ACC112 (cell line): ENCODE measurements at regions not wholly inside any gene's neighbourhood (a gene's known extent, or its start where the extent isn't known, plus 50 kb on each side); places are given as distances from the start of the nearest gene placed in this dataset.

Source experiments
- H2AFZ ChIP-seq: fragments of 200-600 bp; sonication (generic); one replicate; pipeline ENCODE4 v1.6.0; 2017; ENCODE audit warnings: antibody characterized with exemption, low read length; ENCODE audit not compliant: unreplicated experiment
- H3K27ac ChIP-seq: fragments of 200-600 bp; sonication (generic); 2 replicates; pipeline ENCODE4 v1.5.1; 2014; ENCODE audit warnings: low read depth, mild to moderate bottlenecking, antibody characterized with exemption, low read length, moderate library complexity
- H3K27me3 ChIP-seq: fragments of 200-600 bp; sonication (generic); 2 replicates; pipeline ENCODE4 v1.6.1; 2014; ENCODE audit warnings: mild to moderate bottlenecking, antibody characterized with exemption, low read length, moderate library complexity, mixed read lengths; ENCODE audit not compliant: insufficient read depth
- H3K36me3 ChIP-seq: fragments of 200-600 bp; sonication (generic); 2 replicates; pipeline ENCODE4 v1.6.1; 2016; ENCODE audit warnings: mild to moderate bottlenecking, antibody characterized with exemption, low read length, moderate library complexity, mixed read lengths; ENCODE audit not compliant: insufficient read depth
- H3K4me1 ChIP-seq: fragments of 200-600 bp; sonication (generic); one replicate; pipeline ENCODE4 v1.6.1; 2016; ENCODE audit warnings: low read length, mixed read lengths; ENCODE audit not compliant: insufficient read depth, unreplicated experiment, control insufficient read depth
- H3K4me3 ChIP-seq: fragments of 200-600 bp; sonication (generic); 2 replicates; pipeline ENCODE4 v1.5.1; 2014; ENCODE audit warnings: mild to moderate bottlenecking, low read depth, low read length
- H3K79me2 ChIP-seq: fragments of 200-600 bp; sonication (generic); one replicate; pipeline ENCODE4 v1.6.0; 2016; ENCODE audit warnings: low read length; ENCODE audit not compliant: control insufficient read depth, unreplicated experiment, insufficient read depth

GRCh38 chr9:84146893-84147710 is 166.5 kb downstream of the RMI1 start:
- H3K27me3 ChIP-seq: peaks cover 10% of the 10 kb centered on the region
- no peaks in the 10 kb centered on the region for H3K79me2 ChIP-seq
- H3K36me3 ChIP-seq: no peaks in the 10 kb centered on the region
- no peak overlapping the region for H3K27ac ChIP-seq
- H3K4me3 ChIP-seq: no peak overlapping the region
- H3K4me1 ChIP-seq: peaks cover 2% of the 10 kb centered on the region
- no peak overlapping the region for H2AFZ ChIP-seq

DNA sequence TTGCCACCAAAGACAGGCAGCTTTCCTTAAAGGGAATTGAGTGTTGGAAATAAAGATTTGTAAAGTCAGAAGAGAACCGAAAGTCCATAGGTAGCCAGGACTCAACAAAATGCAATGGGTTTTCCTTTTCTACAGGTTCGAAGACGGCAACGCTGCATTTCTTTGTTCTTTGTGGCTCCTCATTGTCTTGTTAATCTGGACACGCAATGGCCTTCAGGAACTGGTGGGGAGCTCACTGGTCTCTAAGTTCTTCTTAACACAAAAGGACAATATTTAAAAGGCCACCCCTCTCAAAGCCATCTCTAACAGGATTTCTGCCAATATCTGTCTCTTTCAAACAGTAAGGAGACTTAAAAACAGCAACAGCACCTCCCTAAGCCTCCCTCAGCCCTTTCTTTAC is 170.6 kb downstream of the RMI1 start:
- Histone ChIP-seq H3K4me3 (no peak overlapping the region), H3K36me3 (no peaks in the 10 kb centered on the region), H3K27me3 (no peaks in the 10 kb centered on the region), H3K79me2 (no peaks in the 10 kb centered on the region), H3K27ac (no peak overlapping the region), H2AFZ (no peak overlapping the region), H3K4me1 (peaks cover 25% of the 10 kb centered on the region)

DNA sequence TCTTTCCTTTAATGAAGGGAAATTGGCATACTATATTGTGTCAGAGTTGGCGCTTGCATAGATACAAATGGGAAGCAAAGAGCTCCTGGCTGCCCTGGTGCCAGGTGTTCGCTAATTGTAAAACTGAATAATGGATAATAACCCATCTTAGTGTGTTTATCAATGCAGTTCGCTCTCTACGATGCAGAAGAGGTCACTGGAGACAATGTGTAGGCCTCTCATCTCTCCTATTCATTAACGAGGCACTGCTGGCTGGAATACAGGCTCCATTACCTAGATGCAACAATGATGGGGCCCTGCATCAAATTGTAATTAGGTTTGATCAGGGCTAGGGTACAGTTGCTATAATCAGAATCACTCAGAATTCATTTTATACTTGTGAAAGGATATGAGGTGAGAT is 171.0 kb downstream of the RMI1 start:
- Histone ChIP-seq H3K27me3 (no peaks in the 10 kb centered on the region), H2AFZ (no peak overlapping the region)

DNA sequence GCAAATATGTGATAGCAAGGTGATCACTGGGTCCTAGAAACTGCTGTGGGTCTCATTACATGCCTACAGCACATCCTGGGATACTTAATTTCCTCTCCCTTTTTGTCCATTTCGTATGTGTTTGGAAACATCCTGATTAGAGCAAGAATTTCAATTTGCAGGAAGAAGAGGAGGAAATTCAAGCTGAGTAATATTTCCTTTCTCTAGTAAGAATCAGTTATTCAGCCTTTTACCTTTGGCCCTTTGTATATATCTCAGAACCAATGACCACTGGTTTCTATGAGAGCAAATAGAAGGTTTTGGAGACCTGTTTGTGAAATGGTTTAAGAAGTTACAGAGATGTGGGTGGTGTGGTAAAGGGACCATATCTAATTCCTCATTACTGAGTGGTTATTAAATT is 171.6 kb downstream of the RMI1 start:
- Histone ChIP-seq H2AFZ (no peak overlapping the region), H3K27ac (no peak overlapping the region)

More for the DNA sequence above, 171.0 kb downstream of the RMI1 start:
- H3K4me3 ChIP-seq: no peak overlapping the region
- no peaks in the 10 kb centered on the region for H3K36me3 ChIP-seq
- no peaks in the 10 kb centered on the region for H3K79me2 ChIP-seq
- peaks cover 25% of the 10 kb centered on the region for H3K4me1 ChIP-seq
- H3K27ac ChIP-seq: no peak overlapping the region

DNA sequence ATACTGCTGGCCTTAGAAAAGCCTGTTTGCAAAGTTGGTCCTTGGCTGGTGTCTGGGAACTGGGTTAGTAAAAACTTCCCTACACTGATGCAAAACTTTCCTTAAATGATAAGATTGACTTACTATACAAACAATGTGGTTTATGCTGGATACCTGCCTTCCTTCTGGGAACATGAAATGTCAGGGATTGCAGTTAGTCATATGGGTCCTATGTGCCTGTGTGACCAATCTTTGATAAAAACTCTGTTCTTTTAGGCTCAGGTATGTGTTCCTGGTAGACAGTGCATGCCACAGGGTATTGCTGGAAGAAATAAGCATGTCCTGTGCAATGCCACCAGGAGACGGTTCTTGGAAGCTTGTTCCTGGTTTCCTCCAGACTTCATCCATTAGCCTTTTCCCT is 173.3 kb downstream of the RMI1 start:
- no peaks in the 10 kb centered on the region for H3K79me2 ChIP-seq
- peaks cover 25% of the 10 kb centered on the region for H3K4me1 ChIP-seq
- no peak overlapping the region for H3K4me3 ChIP-seq
- H3K36me3 ChIP-seq: no peaks in the 10 kb centered on the region
- peak overlapping the region; percentile 17 for H3K27ac ChIP-seq
- H3K27me3 ChIP-seq: no peaks in the 10 kb centered on the region
- H2AFZ ChIP-seq: no peak overlapping the region

More for the DNA sequence above, 171.6 kb downstream of the RMI1 start:
- no peaks in the 10 kb centered on the region for H3K36me3 ChIP-seq
- H3K79me2 ChIP-seq: no peaks in the 10 kb centered on the region
- no peaks in the 10 kb centered on the region for H3K27me3 ChIP-seq
- H3K4me3 ChIP-seq: no peak overlapping the region
- H3K4me1 ChIP-seq: peaks cover 25% of the 10 kb centered on the region

- Histone ChIP-seq H3K4me1 (peaks cover 25% of the 10 kb centered on the region), H3K36me3 (no peaks in the 10 kb centered on the region), H3K4me3 (no peak overlapping the region), H2AFZ (no peak overlapping the region), H3K27ac (peak overlapping the region; percentile 17), H3K79me2 (no peaks in the 10 kb centered on the region), H3K27me3 (no peaks in the 10 kb centered on the region)
These were observed 173.7 kb downstream of the RMI1 start for GRCh38 chr9:84154320-84154719.

DNA sequence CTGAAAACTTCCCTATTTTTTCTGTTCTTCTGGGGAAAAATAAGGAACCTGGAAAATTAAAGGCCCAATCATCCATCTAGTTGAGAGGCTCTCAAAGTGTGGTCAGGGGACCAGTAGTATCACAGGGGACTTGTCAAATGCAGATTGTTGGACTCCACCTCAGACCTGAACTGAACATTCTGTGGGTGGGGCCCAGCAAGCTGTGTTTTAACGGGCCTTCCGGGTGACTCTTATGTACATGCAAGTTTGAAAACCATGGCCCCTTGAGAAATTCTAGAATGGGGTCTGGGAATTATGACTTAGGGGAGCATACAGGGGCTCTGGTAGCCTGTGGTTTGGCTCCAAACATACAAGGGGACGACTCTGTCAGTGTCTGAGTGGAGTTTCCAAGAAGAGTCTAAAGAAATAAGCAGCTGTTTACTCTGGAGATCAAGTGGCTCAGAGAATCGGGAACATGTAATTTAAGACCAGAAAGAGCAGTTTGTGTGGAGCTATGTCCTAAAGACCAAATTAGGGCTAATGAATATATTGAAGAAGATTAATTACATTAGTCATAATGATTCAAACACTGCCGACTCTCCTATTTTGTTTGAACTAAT is 177.4 kb downstream of the SLC28A3 start:
- Histone ChIP-seq H3K79me2 (no peaks in the 10 kb centered on the region), H3K4me3 (no peak overlapping the region), H3K27ac (no peak overlapping the region), H3K27me3 (no peaks in the 10 kb centered on the region), H2AFZ (peak overlapping the region; percentile 65), H3K36me3 (no peaks in the 10 kb centered on the region), H3K4me1 (no peaks in the 10 kb centered on the region)

DNA sequence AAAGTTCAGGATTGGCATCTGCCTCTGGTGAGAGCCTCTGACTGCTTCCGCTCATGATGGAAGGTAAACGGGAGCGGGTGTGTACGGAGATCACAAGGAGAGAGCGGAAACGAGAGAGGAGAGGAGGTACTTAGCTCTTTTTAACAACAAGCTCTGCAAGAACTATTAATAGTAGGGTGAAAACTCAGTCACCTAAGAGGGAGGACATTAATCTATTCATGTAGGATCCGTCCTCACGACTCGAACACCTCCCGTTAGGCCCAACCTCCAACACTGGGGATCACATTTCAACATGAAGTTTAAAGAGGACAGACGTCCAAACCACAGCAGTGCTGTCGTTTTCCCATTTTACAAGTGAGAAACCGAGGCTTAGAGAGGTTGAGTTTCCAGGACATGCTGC is 173.7 kb downstream of the SLC28A3 start:
- no peak overlapping the region for H3K4me3 ChIP-seq
- H3K4me1 ChIP-seq: peaks cover 28% of the 10 kb centered on the region
- no peak overlapping the region for H3K27ac ChIP-seq
- H3K79me2 ChIP-seq: no peaks in the 10 kb centered on the region
- no peaks in the 10 kb centered on the region for H3K36me3 ChIP-seq
- H2AFZ ChIP-seq: no peak overlapping the region
- no peaks in the 10 kb centered on the region for H3K27me3 ChIP-seq

DNA sequence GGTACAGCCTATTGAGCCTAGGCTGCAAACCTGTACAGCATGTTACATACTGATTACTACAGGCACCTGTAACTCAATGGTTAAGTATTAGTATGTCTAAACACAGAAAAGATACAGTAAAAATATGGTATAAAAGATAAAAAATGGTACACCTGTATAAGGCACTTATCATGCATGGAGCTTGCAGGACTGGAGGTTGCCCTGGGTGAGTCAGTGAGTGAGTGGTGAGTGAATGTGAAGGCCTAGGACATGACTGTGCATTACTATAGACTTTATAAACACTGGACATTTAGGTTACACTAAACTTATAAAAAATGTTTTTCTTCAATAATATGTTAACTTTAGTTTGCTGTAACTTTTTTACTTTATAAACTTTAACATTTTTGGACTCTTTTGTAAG is 171.3 kb downstream of the SLC28A3 start:
- no peaks in the 10 kb centered on the region for H3K27me3 ChIP-seq
- peak overlapping the region; percentile 56 for H3K27ac ChIP-seq
- no peak overlapping the region for H2AFZ ChIP-seq
- H3K4me3 ChIP-seq: no peak overlapping the region
- H3K79me2 ChIP-seq: no peaks in the 10 kb centered on the region
- peaks cover 28% of the 10 kb centered on the region for H3K4me1 ChIP-seq
- no peaks in the 10 kb centered on the region for H3K36me3 ChIP-seq

GRCh38 chr9:84170521-84171141 is 169.9 kb downstream of the SLC28A3 start:
- peaks cover 28% of the 10 kb centered on the region for H3K4me1 ChIP-seq
- H3K36me3 ChIP-seq: no peaks in the 10 kb centered on the region
- H3K79me2 ChIP-seq: no peaks in the 10 kb centered on the region
- H3K4me3 ChIP-seq: no peak overlapping the region
- no peaks in the 10 kb centered on the region for H3K27me3 ChIP-seq
- peak overlapping the region; percentile 56 for H3K27ac ChIP-seq
- peak overlapping the region; percentile 17 for H2AFZ ChIP-seq

- no peak overlapping the region for H2AFZ ChIP-seq
- H3K36me3 ChIP-seq: no peaks in the 10 kb centered on the region
- H3K4me1 ChIP-seq: peaks cover 26% of the 10 kb centered on the region
- no peaks in the 10 kb centered on the region for H3K79me2 ChIP-seq
- no peak overlapping the region for H3K27ac ChIP-seq
- H3K27me3 ChIP-seq: no peaks in the 10 kb centered on the region
- no peak overlapping the region for H3K4me3 ChIP-seq
These were observed 166.6 kb downstream of the SLC28A3 start for GRCh38 chr9:84173961-84174360.
